Endothelial cell of umbilical vein (primary cell): ENCODE measurements at regions not wholly inside any gene's neighbourhood (a gene's known extent, or its start where the extent isn't known, plus 50 kb on each side); places are given as distances from the start of the nearest gene placed in this dataset.

Source experiments
- EZH2 ChIP-seq: IDR thresholded peaks from 2 replicates; pipeline ENCODE4 v1.6.1; 2012; ENCODE audit warnings: borderline replicate concordance, low read depth, mild to moderate bottlenecking, moderate library complexity, low read length, inconsistent platforms; ENCODE audit not compliant: severe bottlenecking
- FOS ChIP-seq: IDR thresholded peaks from 2 replicates; pipeline ENCODE4 v1.6.1; 2011; ENCODE audit warnings: mild to moderate bottlenecking, low read length, moderate library complexity, borderline replicate concordance; ENCODE audit not compliant: insufficient read depth
- JUN ChIP-seq: IDR thresholded peaks from 2 replicates; pipeline ENCODE4 v1.6.1; 2011; ENCODE audit warnings: borderline replicate concordance, low read depth; ENCODE audit not compliant: insufficient read length, insufficient read depth
- POLR2A ChIP-seq: IDR thresholded peaks from 2 replicates; pipeline ENCODE4 v1.6.1; 2012; ENCODE audit warnings: low read depth, mild to moderate bottlenecking, control low read depth, low read length
- POLR2AphosphoS5 ChIP-seq: IDR thresholded peaks from 2 replicates; pipeline ENCODE4 v1.6.1; 2012; ENCODE audit warnings: low read depth, mild to moderate bottlenecking, control low read depth, low read length, moderate library complexity; ENCODE audit not compliant: insufficient read depth
- TF ChIP-seq, protein P1 (sequence below), 2 donors: IDR thresholded peaks; 1 replicate in 1 of 2; 2 replicates in 1 of 2; pipeline ENCODE4 v1.5.1; 2011; ENCODE audit warnings: low read length in 2 of 2, mild to moderate bottlenecking in 2 of 2, moderate library complexity in 2 of 2, control low read depth in 1 of 2, inconsistent platforms in 1 of 2, low read depth in 1 of 2; ENCODE audit not compliant: insufficient read depth in 1 of 2; ENCODE audit errors: extremely low read depth in 1 of 2

DNA sequence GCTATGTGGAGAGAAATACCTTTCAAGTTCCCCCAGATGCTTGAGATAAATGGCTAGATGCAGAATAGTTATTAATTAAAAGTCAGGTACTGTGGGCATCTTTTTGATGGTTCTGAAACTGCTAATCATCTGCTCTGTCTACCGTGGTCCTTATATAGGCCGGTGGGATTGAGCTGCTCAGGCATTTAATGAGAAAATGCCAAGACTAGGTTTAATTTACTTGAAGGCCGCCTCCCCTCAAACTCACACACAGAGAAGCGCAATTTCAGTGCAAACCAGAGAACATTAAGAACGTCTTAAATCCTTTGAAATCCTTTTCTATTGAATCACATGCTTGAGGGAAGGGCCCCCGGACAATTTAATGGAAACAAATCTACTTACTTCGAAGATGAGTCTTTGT lies 136.4 kb upstream of the CRBN start:
- TF ChIP-seq, protein P1, sequence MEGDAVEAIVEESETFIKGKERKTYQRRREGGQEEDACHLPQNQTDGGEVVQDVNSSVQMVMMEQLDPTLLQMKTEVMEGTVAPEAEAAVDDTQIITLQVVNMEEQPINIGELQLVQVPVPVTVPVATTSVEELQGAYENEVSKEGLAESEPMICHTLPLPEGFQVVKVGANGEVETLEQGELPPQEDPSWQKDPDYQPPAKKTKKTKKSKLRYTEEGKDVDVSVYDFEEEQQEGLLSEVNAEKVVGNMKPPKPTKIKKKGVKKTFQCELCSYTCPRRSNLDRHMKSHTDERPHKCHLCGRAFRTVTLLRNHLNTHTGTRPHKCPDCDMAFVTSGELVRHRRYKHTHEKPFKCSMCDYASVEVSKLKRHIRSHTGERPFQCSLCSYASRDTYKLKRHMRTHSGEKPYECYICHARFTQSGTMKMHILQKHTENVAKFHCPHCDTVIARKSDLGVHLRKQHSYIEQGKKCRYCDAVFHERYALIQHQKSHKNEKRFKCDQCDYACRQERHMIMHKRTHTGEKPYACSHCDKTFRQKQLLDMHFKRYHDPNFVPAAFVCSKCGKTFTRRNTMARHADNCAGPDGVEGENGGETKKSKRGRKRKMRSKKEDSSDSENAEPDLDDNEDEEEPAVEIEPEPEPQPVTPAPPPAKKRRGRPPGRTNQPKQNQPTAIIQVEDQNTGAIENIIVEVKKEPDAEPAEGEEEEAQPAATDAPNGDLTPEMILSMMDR (IDR thresholded peaks at IDR 0.05; ENCODE audit: extremely low read depth in 1 of 2, insufficient read depth in 1 of 2, low read depth in 1 of 2, low read length in 2 of 2), result no peak
- no peak for TF ChIP-seq POLR2A
- TF ChIP-seq FOS, result no peak
- no peak for TF ChIP-seq JUN
- TF ChIP-seq EZH2, result no peak
- no peak for TF ChIP-seq POLR2AphosphoS5
